NCI-H146 treated with DMSO at 0.1 percent for 48 hours (cell line): ENCODE measurements at regions not wholly inside any gene's neighbourhood (a gene's known extent, or its start where the extent isn't known, plus 50 kb on each side); places are given as distances from the start of the nearest gene placed in this dataset.
A peak's percentile ranks its signal among the peaks of the same experiment; 100 is the strongest.
"Not testable (repeated sequence)": the region's sequence is repeated elsewhere in the genome, so short reads cannot be mapped to it uniquely, and the experiment has no call there.

Experiments used
- DNase-seq: peaks from one replicate; lab custom pipeline; 2025; ENCODE audit not compliant: unreplicated experiment; lab: John Stamatoyannopoulos, UW

GRCh38 chr6:74596588-74596987, 609.3 kb downstream of the COL12A1 start:
- DNase-seq: no peak

- DNase-seq: not testable (repeated sequence)
Observed at GRCh38 chr6:74594350-74594749, 611.5 kb downstream of the COL12A1 start.

GRCh38 chr6:74588094-74588832, 617.6 kb downstream of the COL12A1 start:
- DNase-seq: no peak

GRCh38 chr6:74587386-74587785, 618.5 kb downstream of the COL12A1 start:
- DNase-seq: no peak

GRCh38 chr6:74585753-74586152, 620.1 kb downstream of the COL12A1 start:
- DNase-seq: no peak

GRCh38 chr6:74581681-74582080, 624.2 kb downstream of the COL12A1 start:
- no peak for DNase-seq

- no peak for DNase-seq
Observed at GRCh38 chr6:74579794-74580193, 626.1 kb downstream of the COL12A1 start.

- no peak for DNase-seq
Observed at GRCh38 chr6:74579047-74579446, 626.8 kb downstream of the COL12A1 start.

GRCh38 chr6:74578339-74578738, 627.5 kb downstream of the COL12A1 start:
- DNase-seq: no peak

- no peak for DNase-seq
Observed at GRCh38 chr6:74577619-74578018, 628.2 kb downstream of the COL12A1 start.

- peak; percentile 3 for DNase-seq
Observed at GRCh38 chr6:74574794-74575193, 631.1 kb downstream of the COL12A1 start.

- no peak for DNase-seq
Observed at GRCh38 chr6:74573613-74574012, 632.2 kb downstream of the COL12A1 start.

GRCh38 chr6:74570044-74570443, 635.8 kb downstream of the COL12A1 start:
- no peak for DNase-seq

- DNase-seq: no peak
Observed at GRCh38 chr6:74568861-74569260, 637.0 kb downstream of the COL12A1 start.

- DNase-seq: not testable (repeated sequence)
Observed at GRCh38 chr6:74567923-74568290, 637.9 kb downstream of the COL12A1 start.

- no peak for DNase-seq
Observed at GRCh38 chr6:74567281-74567922, 638.5 kb downstream of the COL12A1 start.

- no peak for DNase-seq
Observed at GRCh38 chr6:74557236-74557635, 648.6 kb downstream of the COL12A1 start.

- no peak for DNase-seq
Observed at GRCh38 chr6:74554041-74554440, 651.8 kb downstream of the COL12A1 start.

GRCh38 chr6:74551896-74552295, 654.0 kb downstream of the COL12A1 start:
- DNase-seq: no peak

- DNase-seq: no peak
Observed at GRCh38 chr6:74550821-74551220, 655.0 kb downstream of the COL12A1 start.

GRCh38 chr6:74549746-74550145, 656.1 kb downstream of the COL12A1 start:
- DNase-seq: no peak

GRCh38 chr6:74534465-74535211, 671.2 kb downstream of the COL12A1 start:
- DNase-seq: no peak
